ENCODE measurements at regions not wholly inside any gene's neighbourhood (a gene's known extent, or its start where the extent isn't known, plus 50 kb on each side); places are given as distances from the start of the nearest gene placed in this dataset.

DNA sequence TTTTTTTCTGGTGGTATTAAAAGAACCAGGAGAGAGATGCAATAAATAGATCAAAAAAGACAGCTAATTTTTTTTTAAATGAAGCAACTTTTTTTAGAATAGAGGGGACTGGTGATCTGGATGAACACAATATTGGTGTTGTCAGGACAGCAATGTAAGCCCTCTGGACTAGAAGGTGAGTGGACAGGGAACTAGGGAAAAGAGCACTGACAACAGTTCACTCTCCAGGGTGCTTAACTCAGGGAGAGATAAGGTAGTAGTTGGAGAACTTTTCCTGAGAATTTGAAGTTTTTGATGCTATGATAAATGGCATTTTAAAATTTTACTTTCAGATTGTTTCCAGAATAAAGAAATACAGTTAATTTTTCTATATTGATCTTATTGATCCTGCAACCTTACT, 158.3 kb upstream of the STAC start:
- Histone ChIP-seq H3K27me3 (no peaks in the 10 kb centered on the region), H3K79me2 (no peaks in the 10 kb centered on the region), H3K36me3 (replicated peaks; ENCODE audit: insufficient read depth, low read depth) (no peaks in the 10 kb centered on the region), H3K9me3 (ENCODE audit: low read depth) (no peaks in the 10 kb centered on the region), H3K4me3 (no peak overlapping the region), H4K20me1 (ENCODE audit: insufficient read depth, poor library complexity, severe bottlenecking) (no peaks in the 10 kb centered on the region), H2AFZ (no peak overlapping the region), H3K27ac (no peak overlapping the region), H3K9me2 (replicated peaks; ENCODE audit: insufficient read depth) (no peaks in the 10 kb centered on the region), H3K4me2 (no peak overlapping the region), H3K4me1 (ENCODE audit: insufficient read depth) (no peaks in the 10 kb centered on the region)
- TF ChIP-seq EZH2 (IDR thresholded peaks at IDR 0.05; ENCODE audit: borderline replicate concordance), result no peak
- no peak for DNase-seq (ENCODE audit: low spot score)

DNA sequence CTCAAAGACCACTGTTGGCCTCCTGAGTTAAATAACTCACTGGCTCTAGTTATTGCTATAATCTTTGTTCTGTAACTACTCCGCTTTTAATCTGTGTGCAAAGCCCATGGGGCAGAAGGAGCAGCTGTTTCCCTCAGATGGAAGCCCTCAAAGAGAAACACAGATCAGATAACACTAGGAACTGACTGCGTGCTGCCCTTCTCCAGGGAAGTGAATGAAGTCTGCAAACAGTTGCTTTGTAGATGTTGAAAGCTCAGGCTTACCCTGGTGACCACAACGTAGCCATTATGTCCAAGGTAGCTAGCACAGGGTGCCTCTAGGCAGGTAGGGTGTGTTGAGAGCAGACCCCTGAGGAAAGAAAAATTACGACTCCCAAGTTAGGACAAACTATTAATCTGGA, 152.3 kb upstream of the STAC start:
- no peak overlapping the region for H3K4me3 ChIP-seq
- no peak overlapping the region for H3K27ac ChIP-seq
- DNase-seq (ENCODE audit: low spot score), result no peak
- H3K27me3 ChIP-seq, result peaks cover 3% of the 10 kb centered on the region
- H3K9me3 ChIP-seq (ENCODE audit: low read depth), result no peaks in the 10 kb centered on the region
- H3K9me2 ChIP-seq (replicated peaks; ENCODE audit: insufficient read depth), result no peaks in the 10 kb centered on the region
- no peak overlapping the region for H3K4me2 ChIP-seq
- TF ChIP-seq, protein P1, sequence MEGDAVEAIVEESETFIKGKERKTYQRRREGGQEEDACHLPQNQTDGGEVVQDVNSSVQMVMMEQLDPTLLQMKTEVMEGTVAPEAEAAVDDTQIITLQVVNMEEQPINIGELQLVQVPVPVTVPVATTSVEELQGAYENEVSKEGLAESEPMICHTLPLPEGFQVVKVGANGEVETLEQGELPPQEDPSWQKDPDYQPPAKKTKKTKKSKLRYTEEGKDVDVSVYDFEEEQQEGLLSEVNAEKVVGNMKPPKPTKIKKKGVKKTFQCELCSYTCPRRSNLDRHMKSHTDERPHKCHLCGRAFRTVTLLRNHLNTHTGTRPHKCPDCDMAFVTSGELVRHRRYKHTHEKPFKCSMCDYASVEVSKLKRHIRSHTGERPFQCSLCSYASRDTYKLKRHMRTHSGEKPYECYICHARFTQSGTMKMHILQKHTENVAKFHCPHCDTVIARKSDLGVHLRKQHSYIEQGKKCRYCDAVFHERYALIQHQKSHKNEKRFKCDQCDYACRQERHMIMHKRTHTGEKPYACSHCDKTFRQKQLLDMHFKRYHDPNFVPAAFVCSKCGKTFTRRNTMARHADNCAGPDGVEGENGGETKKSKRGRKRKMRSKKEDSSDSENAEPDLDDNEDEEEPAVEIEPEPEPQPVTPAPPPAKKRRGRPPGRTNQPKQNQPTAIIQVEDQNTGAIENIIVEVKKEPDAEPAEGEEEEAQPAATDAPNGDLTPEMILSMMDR (IDR thresholded peaks at IDR 0.05; ENCODE audit: poor library complexity), result no peak
- TF ChIP-seq EZH2 (IDR thresholded peaks at IDR 0.05; ENCODE audit: borderline replicate concordance) (no peak), EZH2phosphoT487 (IDR thresholded peaks at IDR 0.05; ENCODE audit: low read depth, severe bottlenecking, unreplicated experiment) (no peak)
- no peak overlapping the region for H2AFZ ChIP-seq
- no peaks in the 10 kb centered on the region for H4K20me1 ChIP-seq (ENCODE audit: insufficient read depth, poor library complexity, severe bottlenecking)
- H3K4me1 ChIP-seq (ENCODE audit: insufficient read depth), result no peaks in the 10 kb centered on the region
- WGBS (ENCODE audit: low lambda C conversion rate, missing lambda C conversion rate), result 25% methylated on average over 4 of the region's 4 CpGs
- no peaks in the 10 kb centered on the region for H3K36me3 ChIP-seq (replicated peaks; ENCODE audit: insufficient read depth, low read depth)
- no peaks in the 10 kb centered on the region for H3K79me2 ChIP-seq

GRCh38 chr3:36229496-36229895, 150.8 kb upstream of the STAC start:
- 92% methylated on average over 1 of the region's 1 CpG for WGBS (ENCODE audit: low lambda C conversion rate, missing lambda C conversion rate)
- H3K79me2 ChIP-seq, result no peaks in the 10 kb centered on the region
- H3K4me3 ChIP-seq, result no peak overlapping the region
- TF ChIP-seq, protein P1 (IDR thresholded peaks at IDR 0.05; ENCODE audit: poor library complexity), result no peak
- TF ChIP-seq EZH2phosphoT487 (IDR thresholded peaks at IDR 0.05; ENCODE audit: low read depth, severe bottlenecking, unreplicated experiment), result no peak
- TF ChIP-seq EZH2 (IDR thresholded peaks at IDR 0.05; ENCODE audit: borderline replicate concordance), result no peak
- no peak overlapping the region for H3K27ac ChIP-seq
- H3K27me3 ChIP-seq, result peaks cover 3% of the 10 kb centered on the region
- H3K36me3 ChIP-seq (replicated peaks; ENCODE audit: insufficient read depth, low read depth), result no peaks in the 10 kb centered on the region
- H3K4me1 ChIP-seq (ENCODE audit: insufficient read depth), result no peaks in the 10 kb centered on the region
- no peak for DNase-seq (ENCODE audit: low spot score)
- no peaks in the 10 kb centered on the region for H4K20me1 ChIP-seq (ENCODE audit: insufficient read depth, poor library complexity, severe bottlenecking)
- H3K9me3 ChIP-seq (ENCODE audit: low read depth), result no peaks in the 10 kb centered on the region
- no peak overlapping the region for H3K4me2 ChIP-seq
- no peaks in the 10 kb centered on the region for H3K9me2 ChIP-seq (replicated peaks; ENCODE audit: insufficient read depth)
- H2AFZ ChIP-seq, result no peak overlapping the region

- H2AFZ ChIP-seq, result no peak overlapping the region
- H3K27me3 ChIP-seq, result peaks cover 3% of the 10 kb centered on the region
These were observed 147.4 kb upstream of the STAC start for GRCh38 chr3:36232797-36233489.

More at GRCh38 chr3:36232797-36233489, 147.4 kb upstream of the STAC start:
- Histone ChIP-seq H3K9me2 (replicated peaks; ENCODE audit: insufficient read depth) (no peaks in the 10 kb centered on the region), H3K4me3 (no peak overlapping the region), H3K36me3 (replicated peaks; ENCODE audit: insufficient read depth, low read depth) (no peaks in the 10 kb centered on the region), H3K4me1 (ENCODE audit: insufficient read depth) (no peaks in the 10 kb centered on the region), H3K79me2 (no peaks in the 10 kb centered on the region), H3K9me3 (ENCODE audit: low read depth) (no peaks in the 10 kb centered on the region), H3K27ac (no peak overlapping the region), H3K4me2 (no peak overlapping the region), H4K20me1 (ENCODE audit: insufficient read depth, poor library complexity, severe bottlenecking) (no peaks in the 10 kb centered on the region)
- no peak for DNase-seq (ENCODE audit: low spot score)
- no peak for TF ChIP-seq EZH2 (IDR thresholded peaks at IDR 0.05; ENCODE audit: borderline replicate concordance)
- no peak for TF ChIP-seq EZH2phosphoT487 (IDR thresholded peaks at IDR 0.05; ENCODE audit: low read depth, severe bottlenecking, unreplicated experiment)
- TF ChIP-seq, protein P1 (IDR thresholded peaks at IDR 0.05; ENCODE audit: poor library complexity), result no peak

Data from hepatocyte (in vitro differentiated cells).